AG10803 (cell line): ENCODE measurements at regions not wholly inside any gene's neighbourhood (a gene's known extent, or its start where the extent isn't known, plus 50 kb on each side); places are given as distances from the start of the nearest gene placed in this dataset.
"Not testable (repeated sequence)": the region's sequence is repeated elsewhere in the genome, so short reads cannot be mapped to it uniquely, and the experiment has no call there.

Experiments used
- DNase-seq: peaks from one replicate; pipeline ENCODE4 v3.0.0; 2010; ENCODE audit warnings: low read depth
- H3K4me3 ChIP-seq: 2 replicates; pipeline ENCODE4 v1.5.1; 2011; ENCODE audit warnings: mild to moderate bottlenecking, low read length, control low read depth
- CTCF ChIP-seq: conservative IDR thresholded peaks from 2 replicates; pipeline ENCODE4 v1.5.1; 2011; ENCODE audit warnings: mild to moderate bottlenecking, low read length, control low read depth, inconsistent platforms

GRCh38 chr7:16942929-16943509 lies 61.2 kb upstream of the AGR3 start:
- DNase-seq, result no peak
- no peak overlapping the region for H3K4me3 ChIP-seq
- no peak for TF ChIP-seq CTCF

- DNase-seq, result no peak
- no peak overlapping the region for H3K4me3 ChIP-seq
- no peak for TF ChIP-seq CTCF
These were observed 63.2 kb upstream of the AGR3 start for GRCh38 chr7:16944936-16945335.

GRCh38 chr7:16945372-16945771 lies 63.6 kb upstream of the AGR3 start:
- no peak for DNase-seq
- H3K4me3 ChIP-seq, result no peak overlapping the region
- no peak for TF ChIP-seq CTCF

GRCh38 chr7:16948110-16948509 lies 66.3 kb upstream of the AGR3 start:
- DNase-seq, result not testable (repeated sequence)

GRCh38 chr7:16951483-16952080 lies 69.8 kb upstream of the AGR3 start:
- no peak for DNase-seq
- TF ChIP-seq CTCF, result no peak

More at GRCh38 chr7:16948110-16948509, 66.3 kb upstream of the AGR3 start:
- not testable (repeated sequence) for H3K4me3 ChIP-seq

GRCh38 chr7:16954321-16954720 lies 72.5 kb upstream of the AGR3 start:
- DNase-seq, result no peak
- H3K4me3 ChIP-seq, result no peak overlapping the region
- no peak for TF ChIP-seq CTCF

More at GRCh38 chr7:16951483-16952080, 69.8 kb upstream of the AGR3 start:
- peak overlapping the region; percentile 31 for H3K4me3 ChIP-seq

- no peak overlapping the region for H3K4me3 ChIP-seq
- no peak for TF ChIP-seq CTCF
- no peak for DNase-seq
These were observed 76.9 kb upstream of the AGR3 start for GRCh38 chr7:16958724-16959123.
